GM18498 (cell line): ENCODE measurements at regions not wholly inside any gene's neighbourhood (a gene's known extent, or its start where the extent isn't known, plus 50 kb on each side); places are given as distances from the start of the nearest gene placed in this dataset.

Experiments used
- ATAC-seq: cut with Tn5 transposase; IDR thresholded peaks from one replicate; pipeline ENCODE4 v1.9.1; 2021; ENCODE audit warnings: mild to moderate bottlenecking, moderate library complexity; ENCODE audit not compliant: unreplicated experiment

DNA sequence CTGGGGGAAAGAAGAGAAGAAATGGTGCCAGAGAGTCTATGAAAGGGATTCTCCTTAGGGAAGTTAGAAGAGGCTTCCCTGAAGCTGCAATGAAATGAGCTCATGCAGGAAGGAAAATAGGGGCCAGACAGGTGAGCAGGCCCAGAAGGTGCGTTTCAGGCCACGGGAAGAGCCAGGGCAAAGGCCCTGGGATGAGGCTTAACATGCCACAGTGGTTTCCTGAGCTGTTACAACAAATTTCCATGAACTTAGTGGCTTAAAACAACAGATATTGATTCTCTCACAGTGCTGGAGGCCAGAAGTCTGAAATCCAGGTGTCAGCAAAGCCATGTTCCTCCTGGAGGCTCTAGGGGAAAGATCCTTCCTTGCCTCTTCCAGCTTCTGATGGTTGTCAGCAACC lies 167.9 kb downstream of the TFAP2C start:
- no peak for ATAC-seq

DNA sequence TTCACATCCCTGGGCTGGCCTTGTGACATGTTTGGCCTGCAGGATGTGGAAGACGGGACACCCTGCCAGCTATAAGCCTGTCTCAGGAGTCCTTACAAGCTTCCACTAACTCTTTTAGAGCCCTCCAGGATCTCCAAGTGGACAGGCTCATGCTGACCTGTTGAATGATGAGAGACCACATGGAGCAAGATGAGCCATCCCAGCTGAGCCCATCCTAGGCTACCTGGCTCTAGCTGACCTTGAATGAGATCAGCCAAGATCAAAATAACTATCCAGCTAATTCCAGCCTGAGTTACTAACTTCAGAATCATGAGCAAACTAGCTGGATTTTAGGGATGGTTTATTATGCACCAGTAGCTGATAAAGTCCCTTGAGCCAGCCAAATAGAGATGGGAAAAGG lies 169.5 kb downstream of the TFAP2C start:
- ATAC-seq: no peak

DNA sequence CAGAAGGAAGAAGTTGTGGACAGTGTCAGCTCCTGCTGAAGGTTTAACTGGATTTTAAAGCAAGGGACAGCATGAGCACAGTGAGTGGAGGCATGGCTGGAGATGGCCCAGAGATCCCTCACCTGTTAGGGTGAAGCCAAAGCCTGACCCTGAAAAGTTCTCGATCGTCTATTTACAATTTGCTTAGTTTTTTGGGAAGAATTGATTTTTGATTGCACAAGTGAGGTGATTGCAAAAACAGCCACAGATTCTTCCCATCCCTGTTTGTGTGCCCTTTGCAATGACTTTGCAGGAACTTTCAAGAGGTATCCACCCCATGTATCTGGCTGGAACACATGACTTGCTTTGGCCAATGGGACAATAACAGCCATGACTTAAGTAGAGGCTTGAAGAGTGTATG lies 170.1 kb downstream of the TFAP2C start:
- no peak for ATAC-seq

DNA sequence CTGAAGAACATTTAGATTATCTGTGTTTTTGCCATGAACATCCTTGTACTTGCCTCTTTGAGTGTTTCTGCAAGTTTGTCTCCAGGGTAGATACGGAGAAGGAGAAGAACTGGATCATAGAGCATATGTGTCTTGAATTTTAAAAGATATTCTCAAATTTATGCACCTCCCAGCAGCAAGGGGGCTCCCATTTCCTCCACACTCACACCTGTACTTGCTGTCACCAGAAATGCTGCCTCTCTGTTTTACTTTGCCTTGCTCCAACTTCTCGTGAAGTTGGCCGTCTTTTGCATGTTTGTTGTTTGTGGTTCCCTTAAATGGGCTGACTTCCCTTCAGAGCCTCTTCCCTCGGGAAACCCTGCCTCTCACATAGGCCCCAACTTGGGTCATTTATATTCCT lies 171.0 kb downstream of the TFAP2C start:
- ATAC-seq: no peak

DNA sequence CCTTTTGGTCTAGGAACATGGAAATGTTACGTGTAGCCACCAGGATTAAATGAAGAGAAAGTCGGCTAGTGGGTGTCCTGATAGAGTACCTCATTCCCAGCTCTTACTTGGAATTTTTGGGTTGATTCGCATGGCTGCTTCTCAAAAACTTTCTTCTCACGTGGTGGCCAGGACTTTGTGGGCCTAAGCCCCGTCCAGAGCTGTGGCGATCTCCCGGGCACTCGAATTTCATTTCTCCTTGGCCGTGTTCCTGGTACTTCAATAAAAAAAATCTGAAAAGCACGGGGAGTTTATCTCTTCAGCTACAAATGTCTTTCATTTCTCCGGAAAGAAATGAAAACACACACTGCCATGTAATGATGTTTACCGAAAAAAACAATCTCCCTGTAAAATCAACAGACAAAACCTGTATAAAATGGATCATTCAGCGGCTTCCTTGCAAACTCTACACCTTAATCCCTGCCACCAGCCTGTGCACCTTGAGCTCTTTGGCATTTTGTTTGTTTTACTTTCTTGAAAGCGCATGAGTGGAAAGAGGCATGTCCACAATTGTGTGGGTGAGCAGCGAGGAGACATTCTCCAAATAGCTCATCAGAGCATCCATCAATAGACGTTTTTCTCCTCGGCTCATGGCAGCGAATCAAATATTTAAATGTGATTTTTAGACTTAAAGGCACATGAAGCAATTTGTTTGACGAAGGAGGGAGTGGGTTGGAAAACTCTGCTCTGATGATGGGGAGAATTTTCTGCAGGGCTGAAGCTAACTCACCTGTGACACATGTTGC lies 173.1 kb downstream of the TFAP2C start:
- no peak for ATAC-seq

DNA sequence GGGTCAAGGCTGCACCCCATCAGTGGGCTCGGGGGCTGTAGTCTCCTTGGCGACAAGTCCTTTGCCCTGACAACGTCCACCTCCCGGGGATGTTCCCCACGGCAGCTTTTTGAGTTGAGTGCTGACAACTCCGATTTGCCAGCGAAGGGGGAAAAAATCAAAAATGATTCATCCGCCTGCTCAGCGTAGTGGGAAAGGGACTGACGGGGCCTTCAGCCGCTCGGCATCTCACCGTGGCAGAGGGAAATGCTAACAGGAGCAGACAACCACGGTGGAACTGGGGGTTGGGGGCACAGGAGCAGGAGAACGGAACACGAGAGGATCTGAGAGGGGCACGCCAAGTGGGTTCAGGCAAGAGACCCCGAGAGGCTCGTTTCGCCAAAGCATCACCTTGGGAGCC lies 173.7 kb downstream of the TFAP2C start:
- ATAC-seq: no peak

DNA sequence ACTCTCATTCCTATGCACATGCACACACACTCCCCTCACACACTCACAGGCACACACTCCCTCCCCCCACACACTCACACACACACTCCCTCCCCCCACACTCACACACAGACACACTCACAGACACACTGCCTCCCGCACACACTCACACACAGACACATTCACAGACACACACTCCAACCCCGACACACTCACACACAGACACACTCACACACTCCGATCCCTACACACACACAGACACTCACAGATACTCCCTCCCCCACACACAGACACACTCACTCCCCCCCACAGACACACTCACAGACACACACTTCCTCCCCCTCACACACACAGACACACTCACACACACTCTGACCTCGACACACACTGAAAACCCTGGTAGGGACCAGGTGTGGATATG lies 176.2 kb downstream of the TFAP2C start:
- ATAC-seq: no peak

DNA sequence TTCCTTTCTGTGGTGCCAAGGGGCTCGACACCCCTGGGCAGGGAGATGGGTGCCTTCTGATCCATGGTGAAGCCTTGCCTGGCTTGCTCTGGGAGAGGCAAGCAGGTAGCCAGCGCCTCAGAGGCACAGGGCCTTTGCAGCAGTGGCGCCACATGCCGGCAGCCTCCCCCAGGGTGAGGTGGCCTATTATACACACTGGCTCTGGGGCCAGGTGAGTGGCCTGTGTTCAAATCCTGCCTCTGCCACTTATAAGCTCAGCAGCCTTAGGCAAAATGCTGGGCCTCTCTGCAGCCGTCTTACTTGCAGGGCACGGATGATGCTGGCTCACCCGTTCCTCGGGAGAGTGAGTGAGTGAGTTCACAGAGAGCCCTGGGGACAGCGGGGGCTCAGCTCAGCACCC lies 176.9 kb downstream of the TFAP2C start:
- ATAC-seq: no peak

DNA sequence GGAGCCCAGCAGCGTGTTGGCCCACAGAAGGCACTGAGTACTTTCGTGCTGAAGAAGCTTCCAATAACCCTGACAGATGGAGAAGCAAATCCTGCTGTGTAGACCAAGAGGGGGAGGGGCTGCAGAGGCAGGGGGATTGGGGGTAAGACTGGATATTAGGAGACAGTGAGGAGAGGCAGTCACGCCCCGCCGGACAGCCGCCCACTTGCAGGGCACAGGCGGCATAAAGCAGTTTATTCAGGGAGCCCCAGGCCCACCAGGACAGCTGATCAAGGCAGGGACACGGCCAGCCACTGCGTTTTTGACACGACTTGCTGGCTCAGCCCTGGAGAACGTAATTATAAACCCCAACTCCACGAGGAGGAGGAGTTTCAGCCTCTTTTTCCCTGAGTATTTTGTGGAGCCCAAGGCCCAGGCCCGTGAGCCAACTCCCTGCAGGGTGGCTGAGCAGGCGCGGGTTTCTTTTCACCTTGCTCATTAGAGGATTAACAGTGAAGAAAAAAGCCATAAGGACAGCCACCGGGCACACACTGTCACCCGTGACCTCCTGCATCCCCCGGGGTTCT lies 177.9 kb downstream of the TFAP2C start:
- no peak for ATAC-seq

DNA sequence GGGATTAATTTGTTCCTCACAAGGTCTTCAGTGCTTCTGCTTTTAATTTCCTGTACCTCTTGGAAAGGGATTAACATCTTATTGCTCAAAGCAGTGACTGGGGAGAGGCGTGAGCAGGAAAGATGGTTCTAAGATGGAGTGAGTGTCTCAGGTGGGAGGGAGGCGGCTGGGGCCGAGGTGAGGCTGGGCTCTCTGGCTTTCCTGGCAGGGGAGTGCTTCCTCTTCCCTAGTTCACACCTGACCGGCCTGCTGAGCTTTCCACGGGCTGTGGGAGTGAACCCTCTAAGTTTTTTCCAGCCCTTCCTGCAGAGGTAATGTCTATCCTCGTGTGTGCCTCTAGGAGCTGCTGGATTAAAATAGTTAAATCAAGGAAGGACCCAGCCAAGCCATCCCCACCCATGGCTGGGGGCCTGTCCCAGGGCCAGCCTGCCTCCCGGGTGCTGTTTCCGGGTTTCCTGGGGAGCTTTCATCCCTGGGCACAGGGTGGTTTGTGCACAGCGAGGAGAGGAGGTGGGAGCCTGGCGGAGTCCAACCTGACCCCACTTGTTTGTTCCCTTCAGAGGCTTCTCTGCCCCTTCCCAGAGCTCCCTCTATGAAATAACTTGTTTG lies 179.1 kb downstream of the TFAP2C start:
- ATAC-seq: no peak

DNA sequence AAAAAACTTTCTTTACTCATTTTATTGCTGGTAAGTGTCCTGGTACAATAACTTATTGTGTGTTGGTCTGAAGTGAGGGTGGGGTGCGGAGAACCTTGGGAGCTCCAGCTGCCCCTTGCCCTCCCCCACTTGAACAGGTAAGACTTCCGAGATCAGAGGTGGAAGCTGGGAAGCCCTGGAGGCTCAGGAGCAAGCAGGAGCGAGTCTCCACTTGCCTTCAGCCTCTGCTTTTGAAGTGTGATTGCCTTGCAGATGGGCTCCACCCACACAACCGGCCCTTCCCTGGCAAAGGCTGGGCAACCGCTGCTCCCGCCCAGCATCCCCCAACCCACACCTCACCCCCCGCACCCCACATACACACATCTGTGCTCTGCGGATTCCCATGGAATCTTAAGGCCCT lies 179.6 kb downstream of the TFAP2C start:
- no peak for ATAC-seq

DNA sequence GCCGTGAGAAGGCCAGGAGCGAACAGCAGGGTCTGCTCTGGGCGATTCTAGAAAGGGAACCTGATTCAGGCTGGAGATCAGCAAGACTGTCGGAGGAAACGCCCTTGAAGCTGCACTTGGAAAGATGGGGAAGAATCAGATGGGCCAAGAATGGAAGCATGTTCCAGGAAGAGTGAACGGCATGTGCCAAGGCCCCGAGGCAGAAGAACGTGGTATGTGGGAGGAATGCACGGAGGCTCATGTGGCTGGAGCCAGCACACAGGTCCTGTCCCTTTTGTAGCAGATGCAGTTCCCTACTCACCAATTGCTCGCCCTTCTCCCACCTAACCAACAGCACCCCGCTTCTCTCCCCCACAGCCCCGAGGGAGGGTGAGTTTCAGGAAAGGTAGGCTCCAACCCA lies 180.6 kb downstream of the TFAP2C start:
- no peak for ATAC-seq

DNA sequence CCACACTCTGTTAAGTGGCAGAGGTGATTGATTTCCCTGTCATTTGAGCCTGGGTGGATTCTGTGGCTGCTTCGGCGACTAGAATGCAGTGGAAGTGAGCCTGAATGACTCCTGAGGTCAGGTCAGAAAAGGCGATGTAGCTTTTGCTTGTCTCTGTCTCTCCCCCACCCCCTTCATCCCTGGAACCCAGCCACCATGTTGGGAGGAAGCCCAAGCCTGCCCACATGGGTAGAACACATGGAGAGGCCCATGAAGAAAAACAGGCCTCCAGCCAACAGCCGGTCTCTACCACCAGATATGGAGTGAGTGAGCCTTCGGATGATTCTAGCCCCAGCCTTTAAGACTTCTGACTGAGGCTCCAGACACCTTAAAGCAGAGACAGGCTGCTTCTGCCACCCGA lies 181.0 kb downstream of the TFAP2C start:
- no peak for ATAC-seq

DNA sequence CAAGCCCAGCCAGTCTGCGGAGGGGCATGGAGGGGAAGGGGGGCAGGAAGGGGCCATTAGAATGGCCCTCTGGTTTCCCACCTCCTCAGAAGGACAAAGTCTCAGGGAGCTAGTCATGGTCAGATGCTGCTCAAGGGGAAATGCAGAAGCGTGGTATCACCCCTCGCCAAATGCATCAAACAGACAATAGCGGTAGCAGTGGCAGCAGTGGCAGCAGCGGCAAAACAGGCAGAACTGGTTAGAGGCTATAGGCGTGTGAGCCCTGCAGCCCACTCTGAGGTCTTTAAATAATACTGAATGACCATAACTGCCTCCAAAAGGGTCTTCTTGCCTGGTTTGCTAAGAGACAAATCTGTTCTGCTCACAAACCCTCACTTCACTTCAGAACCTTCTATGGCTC lies 186.7 kb downstream of the TFAP2C start:
- ATAC-seq: no peak

DNA sequence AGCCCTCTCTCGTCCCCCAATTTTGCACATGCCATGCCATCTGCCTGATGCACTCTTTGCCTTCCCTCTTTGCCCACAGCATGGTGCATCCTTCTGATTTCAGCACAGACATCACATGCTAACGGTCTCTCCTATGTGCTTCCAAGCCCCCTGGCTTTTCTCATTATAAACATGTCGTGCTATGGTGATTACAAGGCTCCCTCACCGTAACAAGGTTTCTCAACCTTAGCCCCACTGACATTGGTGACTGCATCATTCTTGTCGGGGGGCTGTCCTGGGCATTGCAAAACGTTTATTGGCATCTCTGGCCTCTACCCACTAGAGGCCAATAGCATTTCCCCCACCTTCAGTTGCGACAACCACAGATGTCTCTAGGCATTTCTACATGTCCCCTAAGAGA lies 187.2 kb downstream of the TFAP2C start:
- no peak for ATAC-seq

DNA sequence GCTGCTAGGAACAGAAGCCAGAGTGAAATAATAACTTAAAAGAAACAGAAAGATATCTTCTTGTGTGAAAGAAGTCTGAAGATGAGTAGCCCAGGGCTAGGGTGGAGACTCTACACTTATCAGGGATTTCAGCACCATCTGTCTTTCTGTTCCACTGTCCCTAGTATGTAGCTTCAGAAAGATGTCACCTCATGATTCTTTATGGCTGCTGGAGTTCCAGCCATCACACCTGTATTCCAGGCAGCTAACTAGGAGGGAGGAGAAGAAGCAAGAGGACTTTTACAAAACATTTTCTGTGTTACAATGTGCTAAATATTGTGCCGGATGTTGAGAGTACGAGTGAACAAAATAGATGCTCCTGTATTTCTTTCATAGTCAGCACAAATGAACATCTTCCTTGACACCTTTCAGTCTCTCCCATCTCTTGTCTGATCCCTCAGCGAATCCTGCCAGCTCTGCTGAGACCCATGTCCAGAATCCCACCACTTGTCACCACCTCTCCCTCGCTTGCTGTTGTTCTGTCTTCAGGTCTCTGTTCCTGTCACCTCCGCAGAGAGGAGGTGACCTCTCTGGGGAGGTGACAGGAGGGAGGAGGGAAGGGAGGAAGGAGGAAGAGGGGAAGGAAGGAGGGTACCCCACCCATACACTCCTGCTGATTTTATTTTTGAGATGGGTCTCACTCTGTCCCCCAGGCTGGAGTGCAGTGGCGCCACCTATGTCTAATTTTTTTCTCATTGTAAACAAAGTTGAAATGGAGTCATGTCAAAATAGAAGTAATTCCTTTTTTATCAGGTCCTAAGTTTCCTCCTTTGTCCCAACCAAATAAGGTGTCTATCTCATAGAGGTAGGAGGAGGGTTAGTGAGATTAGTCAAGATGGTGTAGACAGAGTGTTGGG lies 188.9 kb downstream of the TFAP2C start:
- ATAC-seq: no peak

DNA sequence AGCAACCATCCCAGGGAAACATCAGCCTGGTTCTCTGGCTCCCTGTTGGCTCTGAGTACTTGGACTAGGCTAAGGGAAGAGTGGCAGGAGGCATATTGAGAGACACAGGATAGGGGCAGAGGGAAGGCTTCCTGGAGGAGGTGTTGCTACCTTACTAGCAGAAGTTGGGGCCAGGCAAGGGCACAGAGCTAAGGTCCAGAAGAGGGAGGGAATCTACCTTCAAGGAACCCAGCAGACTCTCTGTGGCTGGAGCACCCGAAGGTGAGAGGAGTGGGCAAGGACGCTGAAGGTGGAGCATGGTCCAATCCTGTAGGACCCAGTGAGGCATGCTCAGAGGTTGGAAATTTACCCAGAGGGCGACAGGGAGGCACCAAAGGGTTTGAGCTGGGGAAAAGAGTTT lies 191.9 kb downstream of the TFAP2C start:
- no peak for ATAC-seq

DNA sequence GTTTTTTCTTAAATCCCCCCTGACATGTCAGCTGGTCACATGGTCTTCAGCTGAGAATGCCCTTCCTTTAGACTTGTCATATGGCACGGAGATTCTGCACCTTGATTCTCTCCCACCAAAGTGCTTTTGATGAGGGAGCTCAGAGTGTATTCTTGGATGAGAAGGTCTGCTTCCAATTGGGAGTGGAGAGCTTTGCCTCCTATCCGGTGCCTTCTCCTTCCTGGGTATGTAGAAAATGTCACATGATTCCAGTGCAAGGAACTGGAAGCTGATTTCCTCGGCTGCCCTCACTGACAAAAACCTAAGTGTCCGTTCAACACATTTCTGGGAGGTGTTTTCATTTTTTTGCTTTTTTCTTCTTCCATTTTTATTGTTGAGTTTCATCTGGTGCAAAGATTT lies 197.2 kb downstream of the TFAP2C start:
- no peak for ATAC-seq

DNA sequence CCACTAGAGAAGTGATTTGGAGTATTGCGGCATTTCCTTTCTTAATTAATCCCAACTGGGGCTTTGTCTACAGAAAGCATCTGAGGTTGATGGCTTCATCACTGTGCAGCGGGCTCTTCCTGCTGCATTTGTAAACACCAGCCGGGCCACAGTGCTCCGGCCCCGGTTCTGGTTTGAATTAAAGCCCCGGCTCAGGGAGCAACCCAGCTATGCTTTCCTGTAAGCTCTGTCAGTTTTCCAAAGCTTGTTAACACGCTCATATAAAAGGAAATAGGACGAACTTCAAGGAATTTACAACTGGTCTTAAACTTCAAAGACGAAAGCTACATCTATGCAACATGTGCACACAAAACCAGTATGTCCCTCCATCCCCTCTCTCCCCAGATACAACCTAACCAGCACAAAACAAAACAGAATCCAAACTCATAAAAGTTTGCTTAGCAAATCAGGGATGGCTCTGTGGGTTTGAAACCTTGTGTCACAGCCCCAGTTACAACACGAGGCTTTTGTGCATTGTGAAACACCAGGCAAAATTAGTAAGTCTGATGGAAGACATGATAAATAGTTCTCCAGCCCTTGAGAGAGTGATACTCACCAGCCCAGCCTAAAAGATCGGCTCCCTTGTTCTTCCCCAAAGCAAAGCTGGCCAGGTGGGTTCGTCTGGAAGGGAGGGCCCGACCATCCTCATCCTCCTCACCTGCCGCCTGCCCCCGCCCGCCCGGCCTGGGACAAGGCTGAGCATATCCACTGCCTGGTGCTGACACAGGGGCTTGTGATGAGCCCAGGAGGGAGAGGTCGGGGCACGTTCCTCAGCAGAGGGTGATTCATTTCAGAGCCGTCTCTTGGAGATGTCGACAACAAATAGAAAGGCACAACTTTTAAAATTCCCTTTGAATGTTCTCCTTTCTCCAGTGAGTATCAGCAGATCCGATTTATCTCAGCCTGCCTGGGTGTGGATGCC lies 197.9 kb downstream of the TFAP2C start:
- no peak for ATAC-seq

DNA sequence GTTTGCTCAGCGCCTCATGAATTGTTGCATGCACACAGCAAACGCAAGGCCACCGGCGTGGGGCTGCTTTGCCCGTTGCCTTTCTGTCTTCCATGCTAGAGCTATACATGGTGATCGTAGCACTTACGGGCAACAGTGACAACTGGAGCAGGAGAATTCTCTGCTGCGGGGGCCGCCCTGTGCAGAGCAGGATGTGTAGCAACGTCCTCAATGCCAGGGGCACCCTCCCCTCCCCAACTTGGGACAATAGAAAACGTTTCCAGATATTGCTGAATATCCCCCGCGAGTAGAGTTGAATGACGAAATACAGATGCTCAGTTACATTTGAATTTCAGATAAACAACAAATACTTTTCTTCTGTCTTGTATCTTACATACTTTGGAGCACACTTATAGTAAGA lies 198.7 kb downstream of the TFAP2C start:
- no peak for ATAC-seq
